ENCODE measurements at regions not wholly inside any gene's neighbourhood (a gene's known extent, or its start where the extent isn't known, plus 50 kb on each side); places are given as distances from the start of the nearest gene placed in this dataset.

DNA sequence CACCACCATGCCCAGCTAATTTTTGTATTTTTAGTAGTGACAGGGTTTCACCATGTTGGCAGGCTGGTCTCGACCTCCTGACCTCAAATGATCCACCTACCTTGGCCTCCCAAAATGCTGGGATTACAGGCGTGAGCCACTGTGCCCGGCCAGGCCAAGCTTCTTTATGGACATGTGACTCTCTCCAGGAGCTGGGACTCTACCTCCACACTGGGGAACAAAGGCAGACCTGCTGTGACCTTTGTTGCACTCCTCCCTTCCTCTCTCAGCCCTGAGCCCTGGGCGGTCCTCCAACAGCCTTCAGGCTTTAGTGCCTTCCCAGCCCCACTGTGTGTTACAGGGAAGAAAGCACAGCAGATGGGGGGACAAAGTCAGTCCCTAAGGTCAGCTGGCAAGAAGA lies 55.0 kb upstream of the DUSP5 start:
- no peak for DNase-seq

DNA sequence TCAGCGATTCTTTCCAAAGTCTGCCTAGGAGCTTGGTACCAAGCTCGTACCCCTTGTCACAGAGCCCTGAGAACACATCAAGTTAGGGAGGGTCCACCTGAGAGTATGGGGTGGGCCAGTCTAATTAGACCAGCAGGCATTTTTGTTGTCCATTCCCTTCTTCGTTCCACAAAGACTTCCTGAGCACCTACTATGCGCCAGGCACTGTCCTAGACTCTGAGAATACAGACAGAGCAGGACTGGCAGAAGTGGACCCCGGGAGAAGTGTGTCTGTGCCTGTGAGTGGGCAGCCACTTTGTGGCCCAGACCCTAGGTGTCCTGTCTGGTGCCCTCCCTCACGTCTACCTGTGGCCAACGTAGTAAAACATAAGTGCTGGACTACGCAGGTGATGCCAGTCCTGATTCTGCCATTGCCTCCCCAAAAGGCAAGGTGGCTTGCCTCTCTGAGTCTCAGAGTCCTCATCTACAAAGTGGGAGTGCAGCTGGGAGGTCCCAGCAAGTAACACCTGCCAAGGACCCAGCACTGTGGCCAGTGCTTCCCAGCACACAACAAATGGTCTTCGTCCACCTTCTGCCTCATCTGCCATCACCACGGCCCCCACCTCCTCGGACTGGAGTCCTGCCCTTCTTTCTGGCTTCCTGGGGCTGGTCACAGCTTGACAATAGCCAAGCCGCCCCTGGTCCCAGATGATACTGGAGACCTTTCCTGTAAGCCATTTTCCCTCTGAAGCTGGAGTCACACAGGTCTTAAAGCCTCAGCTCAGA lies 54.3 kb upstream of the DUSP5 start:
- DNase-seq: no peak

DNA sequence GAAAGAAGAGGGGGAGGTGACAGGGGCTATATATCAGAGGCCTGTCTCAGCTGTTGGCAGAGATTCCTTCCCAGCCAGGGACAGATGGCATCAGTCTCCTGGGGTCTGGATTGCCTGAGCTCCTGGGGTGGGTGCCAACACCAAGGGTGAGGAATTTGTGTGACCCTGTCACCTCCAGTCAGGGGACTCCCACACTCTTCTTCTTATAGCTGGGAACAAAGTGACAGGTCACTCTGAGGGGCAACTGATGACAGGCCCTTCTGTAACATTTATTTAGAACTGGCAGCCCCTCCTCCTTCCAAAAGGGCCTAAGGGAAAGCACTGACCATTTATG lies 53.7 kb upstream of the DUSP5 start:
- no peak for DNase-seq

DNA sequence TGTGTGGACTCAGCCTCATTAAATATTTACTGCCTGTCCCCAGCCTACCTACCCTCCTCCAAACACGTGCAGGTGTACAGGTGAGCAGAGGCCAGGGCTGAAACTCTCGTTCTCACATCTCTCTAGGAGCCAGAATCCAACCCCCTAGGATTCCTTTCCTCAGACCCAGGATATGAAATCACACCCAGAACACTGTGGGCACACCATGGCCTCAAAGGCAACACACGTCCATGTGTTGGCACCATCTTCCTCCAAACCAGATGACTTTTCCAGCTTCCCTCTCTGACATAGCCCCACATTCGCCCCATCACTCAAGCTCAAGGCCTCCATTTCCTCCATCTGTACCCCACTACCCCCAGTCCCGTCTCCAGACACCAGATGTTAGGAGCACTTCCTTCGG lies 51.8 kb upstream of the DUSP5 start:
- DNase-seq: no peak

DNA sequence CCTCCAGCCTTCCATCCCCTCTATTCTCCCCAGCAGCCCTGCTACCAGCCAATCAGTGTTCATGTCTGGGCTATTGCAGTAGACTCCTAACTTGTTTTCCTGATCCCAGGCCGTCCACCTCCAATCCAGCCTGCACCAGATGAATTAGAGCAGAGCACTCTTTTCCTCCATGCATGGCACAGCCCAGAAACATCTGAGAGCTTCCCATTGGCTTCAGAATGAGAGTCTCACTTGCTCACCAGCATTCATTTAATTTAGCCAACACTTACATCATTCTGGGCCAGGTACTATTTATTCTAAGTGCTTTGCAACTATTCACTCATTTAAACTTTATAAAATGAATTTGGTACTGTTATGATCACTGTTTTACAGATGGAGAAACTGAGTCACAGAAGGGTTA lies 51.4 kb upstream of the DUSP5 start:
- DNase-seq: no peak

DNA sequence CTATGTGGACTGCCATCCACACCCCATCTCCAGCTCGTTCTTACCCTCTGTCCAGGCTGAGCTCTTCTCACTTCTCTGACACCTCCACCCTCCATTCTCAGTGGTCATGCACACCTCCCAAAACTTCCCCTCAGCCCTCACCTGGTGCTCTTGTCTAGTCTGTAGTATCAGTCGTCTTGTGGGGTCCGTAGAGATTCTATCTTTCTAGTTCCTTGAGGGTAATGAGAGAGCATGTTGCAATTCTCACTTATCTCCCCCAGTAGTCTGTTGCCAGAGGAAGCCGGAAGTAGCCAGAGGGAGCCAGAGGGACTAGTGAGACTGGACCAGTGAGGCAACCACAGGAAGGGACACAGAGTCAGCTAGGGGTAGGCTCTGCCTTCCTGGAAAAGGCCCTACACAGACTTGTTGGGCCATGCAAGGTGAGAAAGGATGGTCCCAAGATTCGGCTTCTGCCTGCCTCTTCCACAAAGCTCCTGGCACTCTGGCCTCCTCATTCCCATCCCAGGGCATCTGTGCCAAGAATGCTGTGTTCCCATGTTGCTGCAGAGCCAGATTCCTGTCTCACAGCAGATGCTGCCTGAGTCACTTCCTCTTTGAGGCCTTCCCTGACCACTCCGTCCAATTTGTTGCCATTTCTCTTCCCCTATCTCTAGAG lies 50.6 kb upstream of the DUSP5 start:
- DNase-seq: no peak

DNA sequence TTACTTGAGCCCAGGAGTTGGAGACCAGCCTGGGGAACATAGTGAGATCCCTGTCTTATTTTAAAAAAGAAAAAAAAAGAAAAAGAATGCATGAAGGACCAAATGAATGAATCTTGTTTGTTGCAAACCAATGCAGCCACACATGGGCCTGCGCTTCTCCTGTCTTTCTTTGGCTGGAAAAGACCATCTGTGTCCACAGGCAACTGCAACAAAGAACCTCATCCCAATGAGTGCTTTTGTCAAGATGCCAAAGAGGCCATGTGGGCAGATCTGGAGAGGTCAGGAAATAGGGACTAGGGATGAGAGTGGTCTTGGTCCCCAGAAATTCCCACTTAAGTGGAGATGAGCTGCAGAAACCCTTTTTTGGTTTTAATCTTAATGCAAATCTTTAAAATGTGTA lies 49.8 kb upstream of the DUSP5 start:
- no peak for DNase-seq
